HG02970 (cell line): ENCODE measurements at regions not wholly inside any gene's neighbourhood (a gene's known extent, or its start where the extent isn't known, plus 50 kb on each side); places are given as distances from the start of the nearest gene placed in this dataset.
"Not testable (repeated sequence)": the region's sequence is repeated elsewhere in the genome, so short reads cannot be mapped to it uniquely, and the experiment has no call there.

Experiments used
- ATAC-seq: cut with Tn5 transposase; IDR thresholded peaks from one replicate; pipeline ENCODE4 v1.9.1; 2021; ENCODE audit warnings: mild to moderate bottlenecking, moderate library complexity, moderate number of reproducible peaks; ENCODE audit not compliant: unreplicated experiment, low FRiP score

DNA sequence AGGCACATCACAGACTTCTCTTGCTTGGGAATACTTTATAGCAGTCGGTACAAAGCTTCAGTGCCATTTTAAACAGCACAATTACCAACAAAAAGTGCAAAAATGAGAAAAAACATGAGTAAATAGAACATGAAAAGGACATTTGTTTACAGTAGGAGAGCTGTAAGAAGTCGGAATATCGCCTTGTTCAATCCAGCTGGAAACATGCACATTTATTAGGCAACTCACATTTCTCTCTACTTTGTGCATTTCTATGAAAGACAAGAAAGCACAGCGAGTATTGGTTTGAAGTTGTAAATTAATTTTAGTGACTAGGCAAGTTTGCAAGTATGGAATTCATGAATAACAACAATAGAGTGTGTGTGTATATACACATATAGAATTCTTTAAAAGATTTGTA is 484.7 kb downstream of the DACH1 start:
- ATAC-seq = no peak

DNA sequence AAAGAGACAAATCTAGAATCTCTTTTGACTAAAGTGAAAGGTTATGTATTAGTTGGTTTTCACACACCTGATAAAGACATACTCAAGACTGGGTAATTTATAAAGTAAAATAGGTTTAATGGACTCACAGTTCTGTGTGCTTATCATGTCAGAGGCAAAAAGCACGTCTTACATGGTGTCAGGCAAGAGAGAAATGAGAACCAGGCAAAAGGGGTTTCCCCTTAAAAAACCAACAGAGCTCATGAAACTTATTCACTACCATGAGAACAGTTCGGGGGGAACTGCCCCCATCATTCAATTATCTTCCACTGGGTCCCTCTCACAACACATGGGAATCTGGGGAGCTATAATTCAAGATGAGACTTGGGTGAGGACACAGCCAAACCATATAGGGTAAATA is 486.8 kb downstream of the DACH1 start:
- no peak for ATAC-seq

DNA sequence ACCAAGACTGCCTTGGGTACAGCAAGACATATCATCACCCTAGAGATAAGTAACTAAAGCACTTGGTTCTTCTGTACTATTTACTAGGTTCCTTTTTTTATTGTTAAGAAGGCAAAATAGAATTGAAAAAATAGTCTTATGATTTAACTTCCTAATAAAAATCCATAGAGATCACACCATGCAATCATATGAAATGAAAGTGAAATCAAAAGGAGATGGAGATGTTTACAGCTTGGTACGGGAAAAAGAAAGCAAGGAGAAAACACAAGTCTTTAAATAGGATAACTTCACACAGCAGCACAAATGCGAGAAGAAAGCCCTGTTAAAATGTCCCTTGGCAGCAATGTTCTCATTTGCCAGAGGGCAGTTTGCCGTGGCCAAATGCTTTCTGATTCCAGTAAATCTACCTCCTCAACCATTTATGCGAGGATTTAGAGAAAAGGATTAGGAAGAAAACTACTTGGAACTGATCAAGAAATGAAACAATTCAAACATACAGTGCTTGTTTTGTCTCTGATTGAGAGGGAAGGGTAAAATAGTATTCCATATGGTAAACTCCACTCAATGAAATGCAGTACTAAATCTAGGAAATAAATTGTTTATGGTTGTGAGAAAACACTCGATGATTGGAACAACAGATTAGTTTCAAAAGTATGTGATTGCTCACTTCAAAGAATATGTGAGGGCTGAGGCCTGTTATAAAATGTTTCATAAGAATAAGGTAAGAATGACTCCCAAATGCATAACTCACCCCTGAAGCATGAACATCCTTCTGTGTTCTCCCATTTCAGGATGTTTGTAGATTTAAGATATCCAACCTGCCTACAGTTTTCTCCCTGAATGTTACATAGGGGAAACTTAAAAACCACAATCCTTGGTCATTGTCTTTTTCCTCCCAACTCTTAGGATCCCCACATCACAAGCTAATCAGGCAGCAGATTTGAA is 487.8 kb downstream of the DACH1 start:
- no peak for ATAC-seq

DNA sequence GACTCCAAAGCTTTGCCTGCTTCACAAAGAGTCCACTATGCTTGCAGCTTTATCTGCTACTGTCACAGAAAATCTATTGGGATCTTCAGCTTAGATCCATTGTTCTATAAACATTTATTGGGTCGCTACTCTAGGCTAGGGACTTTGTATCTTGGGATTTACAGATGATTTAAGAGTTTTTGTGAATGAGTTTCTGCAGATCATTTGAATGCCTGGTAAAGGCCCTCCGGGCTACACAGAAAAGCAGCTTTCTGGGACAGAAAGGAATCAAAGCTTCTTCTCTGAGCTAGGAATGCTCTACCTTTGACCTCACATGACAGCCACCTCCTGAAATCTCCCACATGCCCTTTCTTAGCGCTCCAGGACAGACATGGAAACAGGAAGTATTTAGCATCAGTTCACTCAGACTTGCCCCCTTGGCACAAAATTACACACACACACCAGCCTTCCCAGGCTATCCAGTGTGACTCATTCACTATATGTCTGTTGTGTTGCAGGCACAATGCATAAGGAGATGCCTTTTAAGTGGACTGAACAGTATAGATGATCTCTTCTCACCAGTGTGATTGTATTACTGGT is 492.4 kb downstream of the DACH1 start:
- no peak for ATAC-seq

DNA sequence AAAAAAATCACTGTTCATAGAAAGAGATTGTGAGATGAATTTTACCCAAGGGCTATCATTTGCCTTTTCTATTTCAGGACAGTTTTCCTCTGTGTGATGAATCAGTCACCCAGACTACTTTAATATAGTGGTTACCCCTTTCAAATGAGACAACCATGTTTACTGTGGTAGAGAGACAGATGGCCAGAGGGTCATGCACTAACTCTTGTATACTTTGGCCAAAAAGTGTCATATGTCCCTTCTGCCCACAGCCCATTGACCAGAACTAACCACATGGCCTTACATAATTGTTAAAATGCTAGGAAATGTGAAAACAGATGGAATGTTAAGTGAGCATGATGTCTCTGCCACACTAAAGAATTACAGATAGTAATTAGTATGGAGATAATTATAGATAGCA is 498.7 kb downstream of the DACH1 start:
- no peak for ATAC-seq

DNA sequence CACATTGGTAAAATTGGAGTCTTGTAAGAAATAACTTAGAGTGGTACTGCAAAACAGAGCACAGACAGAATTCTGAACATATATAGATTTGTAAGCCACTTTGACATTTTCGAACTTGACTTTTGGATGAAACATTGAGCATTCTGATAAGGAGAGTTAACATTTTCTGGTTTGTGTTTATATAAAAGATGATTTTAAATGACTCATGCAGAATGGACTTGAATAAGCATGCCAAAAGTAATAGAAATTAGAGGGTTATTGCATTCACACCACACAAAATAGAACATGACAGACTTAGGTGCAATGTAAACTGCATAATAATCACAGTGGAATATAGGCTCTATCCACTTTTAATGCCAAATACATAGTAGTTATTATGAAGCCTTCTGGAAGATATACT is 507.0 kb downstream of the DACH1 start:
- no peak for ATAC-seq

DNA sequence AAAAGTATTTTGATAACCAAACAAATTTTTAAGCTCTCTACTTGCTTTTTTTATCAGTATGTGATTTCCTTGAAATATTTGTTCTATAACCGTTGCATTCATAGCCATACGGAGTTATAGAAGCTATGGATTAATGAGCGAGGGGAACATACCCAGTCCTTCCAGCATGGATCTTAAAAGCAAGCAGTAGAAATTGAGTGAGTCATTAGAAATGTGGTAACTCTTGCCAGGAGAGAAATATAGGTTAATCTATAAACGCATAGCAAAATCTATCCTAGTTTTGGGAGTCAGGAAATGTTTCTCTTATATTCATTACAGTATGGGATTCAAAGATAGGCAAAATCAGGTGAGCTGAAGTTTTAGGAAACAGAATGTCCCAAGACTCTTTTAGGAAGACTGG is 507.4 kb downstream of the DACH1 start:
- ATAC-seq = no peak

DNA sequence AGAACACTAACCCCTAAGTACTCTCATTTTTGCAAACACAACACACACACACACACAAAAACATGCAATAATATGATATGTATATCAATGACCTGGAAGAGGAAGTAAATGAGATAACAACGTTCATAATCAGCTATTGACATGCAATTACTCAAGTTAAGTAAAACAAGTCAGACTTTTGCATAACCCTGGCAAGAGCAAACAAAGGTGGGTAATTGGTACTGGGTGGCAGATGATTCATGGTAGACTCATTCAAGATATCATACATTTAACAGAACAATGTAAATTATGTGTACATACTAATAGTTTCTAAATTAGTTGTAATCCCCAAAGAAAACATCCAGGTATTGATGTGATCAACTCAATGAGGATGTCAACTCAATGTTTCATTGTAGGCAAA is 508.8 kb downstream of the DACH1 start:
- ATAC-seq = no peak

DNA sequence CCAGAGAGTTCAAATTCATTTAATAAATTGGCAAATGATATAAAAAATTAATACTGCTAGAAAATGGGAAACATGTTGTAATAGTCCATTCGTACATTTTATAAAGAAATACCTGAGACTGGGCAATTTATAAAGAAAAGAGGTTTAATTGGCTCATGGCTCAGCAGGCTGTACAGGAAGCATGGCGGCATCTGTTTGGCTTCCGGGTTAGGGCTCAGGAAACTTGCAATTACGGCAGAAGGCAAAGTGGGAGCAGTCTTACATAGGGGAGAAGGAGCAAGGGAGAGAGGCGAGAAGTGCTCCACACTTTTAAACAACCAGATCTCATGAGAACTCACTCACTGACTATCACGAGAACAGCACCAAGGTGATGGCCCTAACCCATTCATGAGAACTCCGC is 512.0 kb downstream of the DACH1 start:
- ATAC-seq = no peak

DNA sequence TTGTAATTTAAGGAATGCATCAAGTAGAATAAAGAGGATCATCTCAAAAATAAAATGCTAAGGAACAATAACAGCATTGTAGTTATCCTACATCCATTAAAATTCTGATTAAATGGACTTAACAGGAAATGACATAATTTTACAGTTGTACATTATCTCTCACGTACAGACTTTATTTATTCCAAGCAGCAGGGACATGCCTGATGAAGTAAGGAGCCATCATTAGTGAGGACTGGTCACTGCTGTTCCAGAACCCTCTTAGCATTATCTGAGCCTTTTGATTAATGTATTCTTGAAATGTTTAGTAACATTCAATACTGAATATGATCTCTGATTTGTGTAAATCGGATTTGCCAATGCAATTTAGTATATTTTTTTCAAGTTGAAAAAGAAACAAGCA is 516.1 kb downstream of the DACH1 start:
- ATAC-seq = no peak

DNA sequence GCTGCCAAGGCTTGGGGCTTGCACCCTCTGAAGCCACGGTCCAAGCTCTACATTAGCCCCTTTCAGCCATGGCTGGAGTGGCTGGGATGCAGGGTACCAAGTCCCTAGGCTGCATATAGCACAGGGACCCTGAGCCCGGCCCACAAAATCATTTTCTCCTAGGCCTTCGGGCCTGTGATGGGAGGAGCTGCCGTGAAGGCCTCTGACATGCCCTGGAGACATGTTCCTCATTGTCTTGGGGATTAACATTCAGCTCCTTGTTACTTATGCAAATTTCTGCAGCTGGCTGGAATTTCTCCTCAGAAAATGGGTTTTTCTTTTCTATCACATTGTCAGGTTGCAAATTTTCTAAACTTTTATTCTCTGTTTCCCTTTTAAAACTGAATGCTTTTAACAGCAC is 521.1 kb downstream of the DACH1 start:
- not testable (repeated sequence) for ATAC-seq

DNA sequence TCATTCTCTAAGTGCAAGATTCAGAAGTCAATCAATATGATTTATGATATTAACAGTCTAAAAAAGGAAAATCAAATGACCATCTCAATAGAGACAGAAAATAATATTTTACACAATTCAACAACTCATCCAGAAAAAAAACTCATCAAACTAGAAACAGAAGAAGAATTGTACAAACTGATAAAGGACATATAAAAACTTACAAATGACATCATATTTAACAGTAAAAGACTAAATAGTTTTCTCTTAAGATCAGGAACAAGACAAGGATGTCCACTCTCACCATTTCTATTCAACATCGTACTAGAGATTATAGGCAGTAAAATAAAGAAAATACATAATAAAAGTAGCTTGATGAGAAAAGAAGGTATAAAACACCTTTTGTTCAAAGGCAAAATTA is 527.3 kb downstream of the DACH1 start:
- no peak for ATAC-seq

DNA sequence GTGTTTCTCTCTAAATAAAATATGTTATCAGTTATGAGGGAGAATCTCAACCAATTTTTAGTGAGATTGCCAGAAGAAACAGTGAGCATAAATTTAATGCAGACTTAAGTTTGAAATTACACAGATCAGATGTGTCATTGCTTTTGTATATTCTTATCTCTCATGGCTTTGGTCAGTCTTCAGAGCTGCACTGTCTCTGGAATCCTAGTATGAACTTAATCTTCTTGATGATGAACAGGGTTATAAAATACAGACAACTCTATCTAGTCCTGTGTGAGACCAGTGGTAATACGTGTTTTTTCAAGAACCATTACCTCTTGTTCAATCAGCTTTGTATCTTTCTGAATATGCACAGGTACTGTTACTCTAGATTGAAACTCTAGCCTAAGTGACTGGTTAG is 528.0 kb downstream of the DACH1 start:
- ATAC-seq = no peak

DNA sequence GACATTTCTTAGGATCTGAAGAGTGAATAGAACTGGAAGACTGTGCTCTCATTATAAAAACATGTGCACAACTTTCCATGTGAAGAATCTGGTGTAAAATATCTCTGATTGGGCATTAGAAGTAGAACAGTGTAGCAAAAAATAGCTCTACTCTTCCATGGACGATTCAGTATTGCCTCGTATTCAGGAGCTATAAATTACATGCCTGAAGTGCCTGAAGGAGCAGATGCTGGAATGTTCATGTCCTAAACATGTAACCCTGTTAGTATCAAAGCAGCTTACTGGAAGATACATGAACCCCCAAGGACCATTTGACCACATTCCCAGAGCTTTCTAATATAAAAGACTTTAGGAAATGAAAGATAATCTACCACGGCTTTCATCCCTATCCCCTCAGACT is 528.9 kb downstream of the DACH1 start:
- ATAC-seq = no peak

DNA sequence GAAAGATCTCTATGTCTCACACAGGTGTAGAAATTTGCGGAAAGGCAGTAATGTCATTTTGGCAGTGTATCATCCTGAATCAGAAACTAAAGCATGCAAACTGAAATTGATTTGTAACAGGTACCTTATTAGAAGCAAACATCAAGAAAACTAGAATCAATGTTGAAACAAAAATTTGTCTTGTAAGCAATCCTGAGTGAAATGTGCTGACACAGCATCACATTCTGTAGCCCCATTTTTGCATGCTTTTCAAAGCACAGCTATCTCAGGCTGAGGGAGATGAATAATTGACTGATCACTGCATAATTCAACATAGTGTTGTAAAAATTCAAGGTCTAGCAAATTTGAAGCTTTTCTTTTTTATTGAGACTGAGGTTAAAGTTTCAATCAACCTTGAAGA is 539.7 kb downstream of the DACH1 start:
- no peak for ATAC-seq

DNA sequence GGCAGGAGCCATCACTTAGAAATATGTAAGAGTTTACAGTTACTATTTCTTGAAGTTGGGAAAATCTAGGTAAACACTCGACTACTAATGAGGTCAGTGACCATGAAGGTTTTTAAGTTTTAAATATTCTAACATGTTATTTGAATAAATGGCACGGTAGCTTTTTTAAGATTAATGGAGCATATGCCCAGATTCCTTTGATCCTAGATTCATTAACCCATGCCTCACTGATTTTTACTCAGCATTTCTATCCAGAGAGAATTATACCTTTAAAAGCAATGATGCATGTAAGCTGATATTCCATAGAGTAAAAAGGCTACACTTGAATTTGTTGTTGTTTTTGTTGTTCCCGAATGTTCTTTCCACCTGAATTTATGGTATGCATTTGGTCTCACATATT is 541.4 kb downstream of the DACH1 start:
- ATAC-seq = no peak

DNA sequence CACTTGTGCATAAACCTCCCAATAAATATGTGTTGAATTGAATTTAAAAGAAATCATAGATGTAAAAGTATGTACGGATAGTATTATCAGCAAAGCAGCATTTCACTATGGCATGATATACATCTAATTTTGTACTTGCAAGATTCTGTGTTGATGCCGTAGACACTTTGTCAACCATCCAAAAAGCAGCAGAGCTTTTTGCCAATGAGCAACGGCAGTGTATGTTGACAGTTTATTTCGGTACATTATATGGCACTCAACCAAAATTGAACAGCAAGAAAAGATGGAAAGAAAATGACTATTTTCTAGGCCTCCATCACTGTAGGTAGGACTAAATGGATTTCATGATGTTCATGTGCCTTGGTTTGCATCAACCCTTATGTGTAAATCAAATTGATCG is 543.7 kb downstream of the DACH1 start:
- ATAC-seq = no peak

DNA sequence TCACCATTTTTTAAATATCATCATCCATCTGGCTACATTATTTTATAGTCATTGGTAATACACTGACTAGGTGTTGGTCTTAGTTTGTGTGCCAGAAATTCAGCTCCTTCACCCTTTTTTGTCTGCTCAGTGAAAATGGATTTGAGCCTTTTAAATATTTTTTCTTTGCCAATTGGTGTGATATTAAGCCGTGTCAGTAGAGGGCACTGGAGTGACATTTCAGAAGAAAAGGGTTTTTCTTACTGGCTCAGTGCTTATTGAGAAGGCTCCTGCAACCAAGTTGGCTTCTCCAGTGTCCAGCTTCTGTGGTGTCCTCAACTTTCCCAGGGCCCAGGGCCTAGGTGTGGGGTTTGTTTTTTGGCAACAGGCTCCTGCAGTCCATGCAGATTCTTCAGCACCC is 546.6 kb downstream of the DACH1 start:
- ATAC-seq = no peak

DNA sequence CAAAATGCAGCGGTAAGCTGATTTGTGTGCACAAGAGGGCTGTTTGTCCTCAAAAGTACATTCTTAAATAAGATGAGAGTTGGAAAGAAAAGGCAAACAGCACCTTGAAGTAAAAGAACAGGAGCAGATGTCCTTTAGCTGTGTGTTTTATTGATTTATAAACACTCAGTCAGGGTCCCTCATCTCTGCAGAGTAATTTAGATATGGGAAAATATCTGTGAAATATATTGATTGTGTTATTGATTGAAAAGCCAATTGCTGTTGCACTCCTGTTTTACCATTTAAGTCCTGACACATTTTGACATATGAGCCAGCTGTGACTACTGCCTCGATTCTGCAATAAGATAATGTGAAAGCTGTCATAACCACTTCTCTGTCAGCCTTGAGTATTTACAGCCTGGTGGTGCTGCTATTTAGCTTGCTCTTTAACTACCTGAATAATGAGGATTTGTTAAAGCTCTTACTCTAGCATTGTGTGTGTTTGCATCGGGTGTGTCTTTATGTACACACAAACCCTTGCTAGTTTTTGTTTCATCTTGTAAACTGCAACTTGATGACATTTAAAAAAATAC is 550.1 kb downstream of the DACH1 start:
- no peak for ATAC-seq

DNA sequence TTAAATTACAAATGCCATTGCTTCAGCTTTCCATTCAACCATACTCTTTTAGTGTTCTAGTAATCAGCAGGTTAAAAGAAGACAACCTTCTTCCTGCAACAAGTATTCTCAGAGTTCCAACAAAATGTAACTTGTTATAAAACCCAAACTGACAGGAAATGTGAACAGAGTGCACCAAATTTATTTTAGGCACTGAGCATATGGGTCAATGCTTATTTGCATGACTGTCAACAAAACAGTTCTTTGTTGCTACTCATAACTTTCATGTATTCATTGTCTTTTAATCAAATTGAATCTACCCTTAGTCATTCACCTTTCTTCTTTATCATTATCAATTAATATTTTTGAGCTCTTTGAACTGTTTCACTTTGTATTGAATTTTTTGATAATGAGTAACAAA is 554.1 kb downstream of the DACH1 start:
- no peak for ATAC-seq

DNA sequence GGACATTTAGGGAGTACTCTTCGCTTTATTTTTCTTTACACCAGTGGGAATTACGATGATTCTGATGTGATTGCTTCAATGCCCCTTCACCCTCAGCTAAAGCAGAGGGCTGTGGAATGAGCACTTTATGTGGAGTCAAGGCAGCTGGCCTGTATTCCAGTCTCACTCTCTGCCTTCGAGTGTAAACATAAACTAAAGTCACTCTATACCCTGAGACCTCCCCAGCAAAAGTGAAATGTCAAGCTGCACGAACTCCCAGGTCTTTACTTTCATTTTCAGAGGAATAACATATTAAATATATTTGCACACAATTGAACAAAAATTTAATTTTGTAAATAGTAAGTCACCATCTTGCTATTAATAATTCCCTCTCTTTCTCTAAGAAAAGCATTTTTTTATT is 557.1 kb downstream of the DACH1 start:
- ATAC-seq = no peak

DNA sequence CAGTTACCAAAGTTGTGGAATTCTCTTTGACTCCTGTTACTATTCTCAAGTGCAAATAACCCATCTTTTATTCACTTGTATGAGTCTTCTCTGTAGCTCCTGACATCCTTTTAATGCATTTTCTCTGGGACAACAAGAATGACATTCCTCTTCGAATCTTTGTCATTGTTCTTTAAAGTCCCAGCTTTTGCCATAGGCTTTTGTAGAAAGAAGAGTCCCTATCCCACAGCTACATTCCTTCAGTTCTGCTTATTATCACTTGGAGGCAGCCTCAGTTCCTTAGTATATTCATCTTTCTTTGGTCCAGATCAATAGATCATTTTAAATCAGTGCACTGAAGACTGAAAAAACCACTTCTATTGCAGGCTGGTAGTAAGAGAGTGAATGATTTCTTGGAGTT is 560.2 kb downstream of the DACH1 start:
- no peak for ATAC-seq
